ENCODE measurements at regions not wholly inside any gene's neighbourhood (a gene's known extent, or its start where the extent isn't known, plus 50 kb on each side); places are given as distances from the start of the nearest gene placed in this dataset.
A peak's percentile ranks its signal among the peaks of the same experiment; 100 is the strongest.

GRCh38 chr22:46087336-46087690, 63.0 kb upstream of the PPARA start:
- no CpG with 5 or more reads among the region's 14 CpGs for WGBS (ENCODE audit: extremely low coverage, insufficient read length, low lambda C conversion rate)
- H2BK5ac ChIP-seq (ENCODE audit: insufficient read length, low read length) = no peak overlapping the region
- TF ChIP-seq CTCF (conservative IDR thresholded peaks at IDR 0.05) = no peak
- H3K27ac ChIP-seq (ENCODE audit: insufficient read length, low read depth, low read length) = no peak overlapping the region
- no peaks in the 10 kb centered on the region for H3K27me3 ChIP-seq (ENCODE audit: insufficient read depth, low read length)
- peaks cover 2% of the 10 kb centered on the region; the same call in 1 of the 2 replicates for H3K79me2 ChIP-seq (ENCODE audit: insufficient read depth, low read length)
- H4K91ac ChIP-seq (ENCODE audit: insufficient read length, low read depth, low read length) = no peak overlapping the region
- Mint-ChIP-seq H3K27me3 (ENCODE audit: low read depth) (no peaks in the 10 kb centered on the region; the same call in 1 of the 2 replicates), H3K9me3 (no peaks in the 10 kb centered on the region), H3K36me3 (ENCODE audit: insufficient read depth in 1 of 3, low read depth in 3 of 3) (no peaks in the 10 kb centered on the region), H3K4me1 (no peaks in the 10 kb centered on the region; a peak in 1 of 4 replicates), H3K4me3 (no peak overlapping the region), H3K27ac (peak overlapping the region in 1 of 3 experiments; percentile 55; a peak in 1 of 7 replicates)
- H2BK120ac ChIP-seq (ENCODE audit: low read depth, low read length, poor library complexity, severe bottlenecking) = no peak overlapping the region
- no peaks in the 10 kb centered on the region for H3K9me3 ChIP-seq (ENCODE audit: control insufficient read depth, low read depth, low read length)
- H3K9ac ChIP-seq (ENCODE audit: extremely low read depth, insufficient read length, low read length) = no peak overlapping the region
- H4K20me1 ChIP-seq (ENCODE audit: control insufficient read depth, insufficient read depth, insufficient read length) = no peaks in the 10 kb centered on the region
- DNase-seq = no peak
- H4K5ac ChIP-seq (ENCODE audit: insufficient read length, low read depth, low read length) = no peak overlapping the region
- no peak overlapping the region for H3K23ac ChIP-seq (ENCODE audit: insufficient read length, low read depth, low read length)
- no peak overlapping the region for H2BK12ac ChIP-seq (ENCODE audit: insufficient read length, low read depth, low read length)
- no peak overlapping the region for H4K8ac ChIP-seq (replicated peaks; ENCODE audit: insufficient read length, low read depth, low read length)
- no peak overlapping the region for H3T11ph ChIP-seq (ENCODE audit: low read length)
- no peak overlapping the region; the same call in 1 of the 2 replicates for H3K14ac ChIP-seq (ENCODE audit: insufficient read depth, low read length)
- no peak overlapping the region for H2BK15ac ChIP-seq (ENCODE audit: low read depth, low read length)
- no peak overlapping the region for H3K4ac ChIP-seq (ENCODE audit: low read depth, low read length)
- no peaks in the 10 kb centered on the region for H3K23me2 ChIP-seq (ENCODE audit: insufficient read length, low read depth, low read length, poor library complexity, severe bottlenecking)
- H3K4me2 ChIP-seq (ENCODE audit: insufficient read depth, insufficient read length, low read length) = no peak overlapping the region
- no peak overlapping the region for H3K18ac ChIP-seq (ENCODE audit: insufficient read length, low read depth, low read length)
- H3K79me1 ChIP-seq (ENCODE audit: insufficient read depth, low read depth, low read length, poor library complexity, severe bottlenecking) = no peaks in the 10 kb centered on the region
- H2AK5ac ChIP-seq (ENCODE audit: insufficient read length, low read length) = no peak overlapping the region
- H3K56ac ChIP-seq (ENCODE audit: insufficient read length, low read depth, low read length) = no peak overlapping the region
- H2AFZ ChIP-seq (ENCODE audit: low read length) = no peak overlapping the region
- H3K4me1 ChIP-seq (ENCODE audit: insufficient read depth, low read length) = no peaks in the 10 kb centered on the region
- no peak overlapping the region for H2BK20ac ChIP-seq (ENCODE audit: low read depth, low read length, poor library complexity, severe bottlenecking)
